ENCODE measurements at regions not wholly inside any gene's neighbourhood (a gene's known extent, or its start where the extent isn't known, plus 50 kb on each side); places are given as distances from the start of the nearest gene placed in this dataset.

- TF ChIP-seq REST (IDR thresholded peaks at IDR 0.05; ENCODE audit: borderline replicate concordance) (no peak), REST (CRISPR knock-in tag; IDR thresholded peaks at IDR 0.05; ENCODE audit: low read depth) (no peak), EP300 (IDR thresholded peaks at IDR 0.05; ENCODE audit: low read length) (no peak)
Measured at GRCh38 chr2:149884871-149885270, 297.3 kb upstream of the MMADHC start.

Measured in K562 (cell line).